Heart right ventricle (tissue), 16 donors: ENCODE measurements at regions not wholly inside any gene's neighbourhood (a gene's known extent, or its start where the extent isn't known, plus 50 kb on each side); places are given as distances from the start of the nearest gene placed in this dataset.

Experiments
- ATAC-seq, 8 donors: fragments of 200-7000 bp; cut with Tn5 transposase; one replicate each; pipeline ENCODE4 v1.9.1; 2020; ENCODE audit warnings: mild to moderate bottlenecking in 8 of 8, moderate library complexity in 8 of 8, moderate number of reproducible peaks in 1 of 8
- DNase-seq, 2 donors: peaks; one replicate each; pipeline ENCODE4 v3.0.0-alpha.2; 2020
- H3K27ac ChIP-seq, 10 donors: fragments of 200-600 bp; sonication (generic) in 2 of 10; one replicate each; pipeline versions ENCODE4 v1.5.0 to v1.8.0; 2020 to 2022; ENCODE audit warnings: mild to moderate bottlenecking in 3 of 10
- H3K27me3 ChIP-seq, 7 donors: fragments of 200-600 bp; one replicate each; pipeline ENCODE4 v1.8.0; 2021 to 2022; ENCODE audit warnings: mild to moderate bottlenecking in 2 of 7
- H3K36me3 ChIP-seq, 9 donors: fragments of 200-600 bp; sonication (generic) in 1 of 9; one replicate each; pipeline versions ENCODE4 v1.5.0 to v1.8.0; 2020 to 2022; ENCODE audit warnings: mild to moderate bottlenecking in 2 of 9
- H3K4me1 ChIP-seq, 9 donors: fragments of 200-600 bp; sonication (generic) in 1 of 9; one replicate each; pipeline versions ENCODE4 v1.5.0 to v1.8.0; 2020 to 2022; ENCODE audit warnings: mild to moderate bottlenecking in 4 of 9
- H3K4me3 ChIP-seq, 10 donors: fragments of 200-600 bp; sonication (generic) in 2 of 10; one replicate each; pipeline versions ENCODE4 v1.5.0 to v1.8.0; 2020 to 2022; ENCODE audit warnings: mild to moderate bottlenecking in 7 of 10, moderate library complexity in 2 of 10
- H3K9me3 ChIP-seq, 11 donors: fragments of 200-600 bp in 10 of 11; sonication (generic) in 2 of 11; one replicate each; pipeline versions ENCODE4 v1.5.0 to v1.8.0; 2013 to 2022; ENCODE audit warnings: mild to moderate bottlenecking in 2 of 11, control low read depth in 1 of 11, moderate library complexity in 1 of 11
- CTCF ChIP-seq, 9 donors: fragments of 200-600 bp; sonication (generic) in 2 of 9; IDR thresholded peaks; one replicate each; pipeline versions ENCODE4 v1.5.0 to v1.8.0; 2021 to 2022; ENCODE audit warnings: antibody characterized with exemption in 9 of 9, mild to moderate bottlenecking in 5 of 9, moderate library complexity in 1 of 9
- WGBS, 2 donors: extraction: QIAGEN DNeasy Blood & Tissue Kit; methylation state at CpG; one replicate each; pipeline ENCODE4 v1.1.7; 2013; ENCODE audit warnings: inconsistent platforms in 1 of 2; 5-methylcytosine and 5-hydroxymethylcytosine counted together
- intact Hi-C, 10 donors: fragments of 100-400 bp; cut with DNase I; formaldehyde crosslinking; loops; one replicate each; pipeline versions ENCODE4 v1.11.1 to v1.14.2; 2022
- donor health status: Arrhythmogenic right ventricular cardiomyopathy.
- donor health status: ischemic (EF 13 %, LVEDD 7.1; RV severe dilation, severe dysfunction).
- donor health status: healthy with polysubstance abuse.
- donor health status: DM: no; HTN: yes; CAD: no.
- donor health status: DM: no; HTN: no; CAD: no.
- donor health status: ischemic (EF 25% LVEDD 6.9; RV normal size, moderate dysfunction).
- donor health status: ischemic (EF 25% LVEDD 5.7; RV mildly dilated, moderate dysfunction).
- donor health status: healthy.
- donor health status: DM: yes; HTN: yes; CAD: no.
- donor health status: Ischemic cardiomyopathy.
- donor health status: ischemic (EF 35%, LVEDD 5.7; RV mildly dilated, moderate dysfunction).
- donor health status: nonischemic (EF 11% LVEDD 7.7; RV severe dilation, severe dysfunction).
- donor health status: DM: yes; HTN: yes; CAD: no.
- donor health status: PGD.
- donor health status: ischemic (EF 29% LVEDD 5.4; RV normal size, mild dysfunction).
- donor health status: nonischemic (EF 23%, LVEDD 6.1; RV moderate dilation, normal function).

DNA sequence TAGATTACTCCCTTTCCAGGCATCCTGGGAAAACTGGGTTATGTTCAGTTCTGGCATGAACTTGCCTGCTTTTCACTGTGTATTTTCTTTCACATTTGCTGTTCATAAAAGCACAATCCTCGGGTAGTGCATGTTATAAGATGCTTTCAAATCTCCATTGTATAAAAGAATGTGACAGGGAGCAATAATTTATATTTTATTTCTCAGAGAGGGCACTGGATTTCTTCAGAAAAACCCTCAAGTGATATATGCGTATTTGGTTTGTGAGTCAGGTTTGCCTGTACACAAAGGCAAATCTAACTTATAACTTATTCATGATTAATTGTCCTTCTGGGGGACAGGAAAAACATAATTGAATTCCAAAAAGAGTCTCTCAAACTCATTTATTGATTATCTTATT is 440.7 kb upstream of the MMADHC start:
- intact Hi-C loops = loop anchor here in 1 of 10 donors (10.0 kb wide), 1 partner anchor 456 kb away; the partner anchor contains the start of gene RND3
- H3K4me3 ChIP-seq = no peak overlapping the region
- no peaks in the 10 kb centered on the region for H3K9me3 ChIP-seq
- DNase-seq (no peak), ATAC-seq (no peak)
- peaks cover 0 to 14% (median 0%) of the 10 kb centered on the region in 9 donors for H3K4me1 ChIP-seq
- TF ChIP-seq CTCF (IDR thresholded peaks at IDR 0.05) = no peak
- WGBS, 2 donors = 82 to 86% methylated on average over 2 of the region's 2 CpGs
- no peaks in the 10 kb centered on the region for H3K27me3 ChIP-seq
- H3K27ac ChIP-seq = no peak overlapping the region
- H3K36me3 ChIP-seq = no peaks in the 10 kb centered on the region

- Histone ChIP-seq H3K27me3 (no peaks in the 10 kb centered on the region), H3K4me1 (peaks cover 0 to 14% (median 0%) of the 10 kb centered on the region in 9 donors), H3K9me3 (no peaks in the 10 kb centered on the region), H3K36me3 (no peaks in the 10 kb centered on the region), H3K27ac (no peak overlapping the region), H3K4me3 (no peak overlapping the region)
- no peak for TF ChIP-seq CTCF (IDR thresholded peaks at IDR 0.05)
- DNase-seq = no peak
- no peak for ATAC-seq
- WGBS, 2 donors = 46 to 51% methylated on average over 4 of the region's 4 CpGs
- intact Hi-C loops = loop anchor here in 1 of 10 donors (10.0 kb wide), 1 partner anchor 458 kb away; the partner anchor contains the start of gene RND3
These were observed 439.6 kb upstream of the MMADHC start for GRCh38 chr2:150027164-150027563.

GRCh38 chr2:150023663-150024062 is 436.1 kb upstream of the MMADHC start:
- no peaks in the 10 kb centered on the region for H3K27me3 ChIP-seq
- DNase-seq = no peak
- H3K9me3 ChIP-seq = no peaks in the 10 kb centered on the region
- intact Hi-C loops = loop anchor here in 1 of 10 donors (10.0 kb wide), 1 partner anchor 461 kb away; the partner anchor contains the start of gene RND3
- H3K36me3 ChIP-seq = no peaks in the 10 kb centered on the region
- no peak for ATAC-seq
- no peak for TF ChIP-seq CTCF (IDR thresholded peaks at IDR 0.05)
- no peaks in the 10 kb centered on the region for H3K4me1 ChIP-seq
- no peak overlapping the region for H3K27ac ChIP-seq
- no peak overlapping the region for H3K4me3 ChIP-seq

GRCh38 chr2:150023044-150023443 is 435.5 kb upstream of the MMADHC start:
- no peak for ATAC-seq
- intact Hi-C loops = loop anchor here in 1 of 10 donors (10.0 kb wide), 1 partner anchor 462 kb away; the partner anchor contains the start of gene RND3

More at GRCh38 chr2:150023044-150023443, 435.5 kb upstream of the MMADHC start:
- Histone ChIP-seq H3K27ac (no peak overlapping the region), H3K4me1 (no peaks in the 10 kb centered on the region), H3K36me3 (no peaks in the 10 kb centered on the region), H3K27me3 (no peaks in the 10 kb centered on the region), H3K9me3 (no peaks in the 10 kb centered on the region), H3K4me3 (no peak overlapping the region)
- TF ChIP-seq CTCF (IDR thresholded peaks at IDR 0.05) = no peak
- DNase-seq = no peak
- 88% methylated on average over 3 of the region's 3 CpGs for WGBS, 2 donors
